ENCODE measurements at regions not wholly inside any gene's neighbourhood (a gene's known extent, or its start where the extent isn't known, plus 50 kb on each side); places are given as distances from the start of the nearest gene placed in this dataset.

DNA sequence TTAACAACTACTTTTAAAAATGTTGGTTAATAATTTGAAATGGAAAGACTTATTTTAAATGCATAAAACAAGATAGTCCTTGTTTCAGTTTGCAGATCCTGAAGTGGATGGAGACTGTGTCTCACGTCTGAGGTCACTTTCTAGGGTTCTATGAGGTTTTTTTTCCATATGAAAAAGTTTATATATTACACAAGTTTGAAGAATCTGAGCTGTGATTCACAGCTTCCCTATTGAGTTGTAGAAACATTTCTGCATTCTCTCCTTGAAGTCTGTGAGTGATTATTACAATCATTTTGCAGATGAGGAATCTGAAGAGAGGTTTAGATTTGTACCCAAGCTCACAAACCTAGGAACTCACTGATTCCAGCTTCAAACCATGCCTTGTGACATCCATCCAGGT lies 442.5 kb upstream of the KLF4 start:
- DNase-seq, result no peak

DNA sequence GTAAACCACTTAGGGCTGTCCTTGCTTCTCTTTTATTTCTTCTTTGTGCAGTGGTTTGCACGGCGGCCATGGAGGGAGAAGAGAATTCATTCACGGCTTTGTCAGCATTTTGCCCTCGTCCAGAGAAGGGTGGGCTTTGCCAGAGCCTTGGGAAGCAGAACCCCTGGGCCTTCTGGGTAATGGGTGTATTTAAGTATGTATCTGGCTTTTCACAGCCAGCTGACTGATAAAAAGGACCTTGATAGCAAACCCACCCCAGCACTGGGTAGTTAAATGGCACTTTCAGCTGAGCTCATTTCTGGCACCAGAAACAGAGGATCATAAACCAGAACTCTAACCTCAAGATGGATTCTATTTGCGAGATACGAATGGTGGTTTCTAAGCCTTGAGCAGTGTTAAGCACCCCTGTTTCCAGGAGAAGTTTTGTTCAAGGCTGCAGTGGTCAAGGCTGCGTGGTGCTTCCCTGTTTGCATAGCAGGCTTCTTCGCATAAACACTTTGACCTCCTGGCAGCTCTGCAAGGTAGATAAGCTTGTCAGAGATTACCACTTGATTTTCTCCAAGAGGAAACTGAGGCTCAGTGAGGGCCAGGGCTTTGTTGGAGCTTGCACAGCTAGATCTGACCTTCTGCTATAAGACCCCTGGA lies 441.6 kb upstream of the KLF4 start:
- DNase-seq, result no peak

DNA sequence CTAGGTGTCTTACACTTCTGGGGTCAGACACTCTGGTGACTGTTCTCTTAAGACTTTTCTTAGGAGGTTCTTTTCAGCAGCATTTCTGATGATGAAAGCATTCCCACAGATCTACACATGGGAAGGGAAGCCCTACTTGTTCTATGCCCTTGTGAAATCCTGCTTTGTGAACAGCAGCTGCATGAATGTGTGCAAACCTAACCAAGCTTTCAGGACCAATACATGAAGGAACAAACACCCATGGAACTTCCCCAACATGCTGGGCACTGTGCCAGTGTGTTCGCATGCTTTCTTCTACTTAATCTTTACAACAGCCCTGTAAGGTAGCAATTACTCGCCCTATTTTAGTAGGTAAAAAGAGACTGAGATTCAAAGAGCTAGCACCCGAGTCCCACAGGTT lies 439.9 kb upstream of the KLF4 start:
- no peak for DNase-seq

DNA sequence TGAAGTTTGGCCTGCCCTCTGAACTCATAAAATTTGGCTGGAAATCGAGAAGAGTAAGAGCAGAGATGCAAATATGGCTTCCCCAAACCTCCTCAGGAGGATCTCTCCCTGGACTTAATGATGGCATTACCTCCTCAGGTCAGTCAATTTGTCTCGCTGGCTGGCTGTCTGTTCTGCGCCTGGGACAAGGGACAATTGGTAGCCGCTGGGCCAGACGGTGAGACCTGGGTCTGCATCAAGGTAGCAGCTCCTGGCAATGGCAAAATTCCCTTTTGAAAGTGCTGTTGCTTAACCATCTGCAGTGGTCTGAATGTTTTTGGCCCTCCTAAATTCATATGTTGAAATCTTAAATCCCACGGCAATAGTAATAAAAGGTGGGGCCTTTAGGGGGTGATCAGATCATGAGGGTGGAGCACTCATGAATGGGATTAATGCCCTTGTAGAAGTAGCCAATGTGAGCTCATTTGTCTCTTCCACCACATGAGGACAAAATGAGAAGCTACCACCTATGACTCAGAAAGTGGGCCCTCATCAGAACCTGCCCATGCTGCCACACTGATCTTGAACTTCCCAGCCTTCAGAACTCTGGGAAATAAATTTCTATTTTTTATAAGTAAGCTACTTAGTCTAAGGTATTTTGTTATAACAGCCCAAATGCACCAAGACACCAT lies 439.3 kb upstream of the KLF4 start:
- DNase-seq, result no peak

DNA sequence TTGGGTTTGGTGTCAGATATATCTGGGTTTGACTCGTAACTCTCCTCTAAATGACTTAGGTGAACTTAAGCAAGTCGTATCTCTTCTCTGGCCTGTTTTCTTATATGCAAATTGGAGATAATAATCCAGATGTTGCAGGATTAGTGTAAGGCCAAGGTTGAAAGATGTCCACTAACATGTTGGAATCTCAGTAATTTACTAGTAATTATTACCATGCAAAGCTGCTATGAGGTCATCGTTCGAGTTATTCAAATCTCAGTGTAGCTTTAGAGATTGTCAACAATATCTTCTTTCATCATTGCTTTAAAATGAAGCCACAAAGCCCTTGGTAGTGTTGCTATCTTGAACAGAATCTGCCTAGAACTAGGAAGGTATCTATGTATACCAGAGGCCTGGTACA lies 437.7 kb upstream of the KLF4 start:
- DNase-seq, result no peak

DNA sequence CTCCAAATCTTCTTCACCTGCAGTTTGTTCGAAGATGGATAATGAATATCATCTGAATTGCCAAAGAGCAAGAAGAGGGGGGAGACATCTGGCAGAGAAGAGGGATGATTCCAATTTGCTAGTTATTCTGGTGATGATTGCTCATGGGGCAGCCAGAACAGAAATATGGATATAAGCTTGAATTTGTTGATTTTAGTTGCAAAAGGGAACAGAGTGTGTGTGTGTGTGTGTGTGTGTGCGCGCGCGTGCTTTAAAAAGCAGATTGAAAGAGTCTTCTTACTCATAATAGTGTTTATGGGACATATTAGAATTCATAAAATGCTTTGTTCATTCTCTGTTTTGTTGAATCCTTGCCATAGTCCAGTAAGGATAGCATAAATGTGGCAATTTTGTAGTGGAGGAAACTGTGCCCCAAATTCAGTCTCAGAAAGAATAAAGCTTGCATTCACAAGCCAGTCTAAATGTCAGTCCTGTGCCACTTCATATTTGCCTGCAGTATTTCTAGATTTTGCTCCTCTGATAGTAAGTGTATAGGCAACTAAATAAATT lies 436.3 kb upstream of the KLF4 start:
- no peak for DNase-seq

DNA sequence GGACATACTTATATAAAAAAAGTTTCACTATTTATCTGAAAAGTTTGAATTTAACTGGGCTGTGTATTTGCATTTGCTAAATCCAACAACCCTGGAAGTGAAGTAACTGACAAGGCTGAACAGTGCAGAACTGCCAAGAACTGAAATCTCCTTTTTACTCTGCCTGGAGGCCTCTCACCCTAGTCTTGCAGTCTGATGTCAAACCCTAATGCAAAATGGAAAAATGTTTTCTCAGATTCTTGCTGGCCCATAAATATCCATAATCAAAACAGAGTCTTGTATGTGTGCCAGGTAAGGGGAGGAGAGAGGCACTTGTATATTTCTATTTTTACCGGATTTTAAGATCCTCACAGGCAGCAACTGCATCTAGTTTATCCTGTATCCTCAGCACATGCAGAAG lies 432.7 kb upstream of the KLF4 start:
- no peak for DNase-seq

DNA sequence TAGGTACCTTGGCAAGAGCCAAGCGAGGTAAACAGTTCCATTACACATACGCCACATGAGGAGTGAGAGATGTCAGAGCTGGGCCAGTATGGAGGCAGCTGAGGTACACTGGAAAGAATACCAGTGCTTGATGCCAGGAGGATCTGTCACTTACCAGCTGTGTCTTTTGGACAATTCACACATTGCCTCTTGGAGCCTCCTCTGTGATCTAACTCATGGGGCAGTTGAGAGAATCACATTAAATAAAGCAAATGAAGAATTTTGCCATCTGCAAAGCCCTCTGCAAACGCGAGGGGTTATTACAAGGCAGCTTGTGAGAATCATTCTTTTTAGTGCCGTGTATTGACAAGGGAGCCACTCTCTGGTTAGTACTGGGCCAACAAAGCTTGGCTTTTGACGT lies 429.7 kb upstream of the KLF4 start:
- DNase-seq, result no peak

DNA sequence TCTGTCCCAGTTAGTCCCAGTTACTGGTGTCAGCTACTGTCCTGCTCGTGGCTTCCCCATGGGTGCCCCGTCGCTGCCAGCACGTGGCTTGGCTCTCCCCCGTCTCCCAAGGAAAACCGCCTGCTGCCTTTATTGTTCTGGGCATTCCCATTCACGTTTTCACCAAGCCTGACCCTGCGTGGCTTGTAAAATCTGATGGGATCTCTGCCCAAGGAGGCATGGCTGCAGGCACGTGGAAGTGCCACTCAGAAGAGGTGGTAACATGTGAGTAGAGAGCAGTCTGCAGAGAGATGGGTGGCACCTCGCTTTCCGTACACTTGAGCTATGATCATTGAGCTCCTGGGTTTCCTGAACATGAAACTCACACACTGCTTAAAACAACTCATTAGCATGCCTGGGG lies 429.2 kb upstream of the KLF4 start:
- no peak for DNase-seq

DNA sequence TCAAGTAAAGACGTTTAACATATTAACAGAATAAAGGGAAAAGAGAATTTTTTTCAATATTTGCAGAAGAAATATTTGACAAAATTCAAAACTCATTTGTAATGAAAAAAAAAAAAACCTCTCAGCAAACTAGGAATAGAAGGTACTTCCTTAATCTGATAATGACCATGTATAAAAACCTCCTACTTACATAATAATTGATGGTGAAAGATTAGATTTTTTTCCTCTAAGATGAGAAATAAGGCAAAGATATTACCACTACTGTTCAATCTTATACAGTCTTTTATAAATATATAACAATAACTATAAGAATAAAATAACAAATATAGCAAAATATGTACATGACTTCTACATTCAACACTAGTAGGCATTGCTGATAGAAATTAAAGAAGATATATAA lies 424.6 kb upstream of the KLF4 start:
- no peak for DNase-seq

DNA sequence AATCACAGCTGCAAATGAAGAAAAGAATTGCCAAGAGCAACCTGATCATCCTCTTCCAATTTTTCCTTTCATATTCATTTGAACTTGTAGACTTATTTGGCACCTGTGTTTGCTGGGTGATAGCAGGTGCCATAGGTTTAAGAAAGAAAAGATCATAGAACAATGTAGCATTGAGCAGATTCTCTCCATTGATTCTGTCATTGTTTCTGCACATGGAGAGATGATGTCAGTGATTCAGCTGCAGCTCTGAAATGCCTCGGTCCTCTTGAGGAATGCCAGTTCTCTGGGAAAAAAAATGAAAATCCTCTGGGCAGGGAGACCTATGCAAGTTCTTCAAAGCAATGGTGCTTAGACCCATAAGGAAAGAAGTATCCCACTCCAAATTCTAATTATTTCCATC lies 418.1 kb upstream of the KLF4 start:
- DNase-seq, result no peak

DNA sequence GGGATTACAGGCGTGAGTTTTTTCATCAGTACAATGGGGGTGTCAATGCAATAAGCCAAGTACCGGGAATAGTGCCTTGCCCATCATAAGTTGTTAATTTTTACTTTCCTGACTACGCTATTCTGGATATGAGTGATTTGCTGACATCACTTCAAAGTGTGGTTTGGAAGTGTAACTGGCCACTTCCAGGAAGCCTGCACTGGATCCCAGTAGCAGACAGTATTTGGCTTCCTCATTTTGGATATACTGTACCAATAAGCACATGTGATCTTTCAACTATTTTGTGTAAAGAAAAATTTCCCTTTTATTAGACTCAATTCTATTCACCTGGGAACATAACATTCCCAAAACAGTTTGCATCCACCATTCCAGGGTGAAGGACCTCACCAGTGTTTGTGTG lies 417.7 kb upstream of the KLF4 start:
- no peak for DNase-seq

DNA sequence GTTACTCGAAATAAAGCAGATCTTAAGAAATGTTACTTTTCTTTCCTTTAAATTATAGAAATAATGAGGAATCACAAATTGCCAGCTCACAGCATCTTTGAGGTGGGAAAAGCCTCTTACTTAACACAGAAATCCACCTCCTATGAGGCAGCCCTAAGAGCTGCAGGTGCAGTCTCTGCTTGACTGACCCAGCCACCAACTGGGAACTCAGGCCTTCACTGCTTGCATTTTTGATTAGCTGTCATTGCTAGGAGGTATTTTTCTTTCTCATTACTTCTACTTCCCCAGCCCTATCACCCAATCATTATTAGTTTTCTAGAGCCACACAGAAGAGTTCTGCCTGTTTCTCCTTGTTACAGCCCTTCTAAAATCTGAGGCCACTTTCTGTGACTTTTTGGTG lies 416.5 kb upstream of the KLF4 start:
- DNase-seq, result no peak

DNA sequence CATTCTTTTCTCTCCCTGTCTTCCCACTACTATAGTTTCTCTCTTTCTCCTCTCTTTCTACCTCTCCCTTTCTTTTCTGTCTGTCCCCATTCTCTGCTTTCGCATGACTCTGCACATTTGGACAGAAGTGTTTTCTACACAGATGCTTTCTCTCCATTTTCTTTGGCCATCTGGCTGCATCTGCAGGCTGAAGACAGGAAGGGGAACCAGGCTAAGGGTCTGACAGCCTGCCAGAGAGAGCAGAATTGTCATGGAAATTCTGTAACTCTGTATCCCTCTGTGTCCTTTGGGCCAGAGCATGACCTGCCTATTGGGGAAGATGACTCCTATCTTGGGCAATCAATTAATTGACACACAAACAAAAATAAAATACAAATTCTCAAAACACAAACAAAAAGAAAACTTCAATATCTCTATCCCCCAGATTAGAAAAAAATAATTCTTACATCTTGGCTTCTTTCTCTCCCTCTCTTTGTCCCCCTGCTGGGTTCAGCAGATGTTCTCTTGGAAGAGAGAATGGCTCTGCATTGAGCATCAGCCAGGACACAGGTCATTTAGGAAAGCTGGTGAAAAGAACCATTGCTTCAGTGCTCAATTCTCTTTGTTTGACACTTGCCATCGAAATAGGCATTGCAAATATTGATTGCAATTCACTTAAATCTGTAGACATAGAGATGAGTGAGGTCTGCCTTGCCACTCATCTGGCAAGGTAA lies 415.9 kb upstream of the KLF4 start:
- DNase-seq, result no peak

DNA sequence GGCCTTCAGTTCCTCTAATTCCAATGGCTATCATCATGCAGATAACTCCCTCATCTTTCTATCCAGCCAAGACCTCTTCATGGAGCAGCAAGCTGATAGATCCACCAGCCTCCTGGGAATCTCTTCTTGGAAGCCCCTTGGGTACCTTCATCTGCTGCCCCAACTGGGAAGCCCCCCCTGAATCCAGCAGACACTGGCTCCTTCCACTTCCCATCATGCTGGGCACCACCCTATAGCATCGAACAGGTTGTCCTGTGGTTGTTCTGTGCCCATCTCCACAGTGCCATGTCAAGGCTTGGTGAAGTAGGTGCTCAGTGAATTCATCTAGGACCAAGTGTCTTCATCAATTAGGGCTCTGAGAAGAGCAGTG lies 410.4 kb upstream of the KLF4 start:
- no peak for DNase-seq

DNA sequence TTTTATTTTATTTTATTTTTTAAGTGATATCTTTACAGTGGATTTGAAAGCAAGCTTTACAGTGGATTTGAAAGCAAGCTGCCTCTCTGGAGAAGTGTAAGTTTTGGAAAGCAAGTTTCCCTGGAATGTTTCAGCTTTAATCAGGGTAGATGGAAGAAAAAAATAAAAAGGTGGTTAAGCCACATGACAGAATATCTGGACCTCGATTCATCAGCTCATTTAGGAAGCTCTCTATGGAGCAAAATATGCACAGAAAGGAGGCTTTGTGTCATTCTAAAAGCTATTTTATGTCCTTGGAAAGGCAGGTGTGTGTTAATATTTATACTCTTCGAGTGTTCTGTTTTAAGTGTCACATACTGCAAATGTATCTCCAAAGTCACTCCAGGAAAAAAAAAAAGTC lies 409.2 kb upstream of the KLF4 start:
- DNase-seq, result no peak

DNA sequence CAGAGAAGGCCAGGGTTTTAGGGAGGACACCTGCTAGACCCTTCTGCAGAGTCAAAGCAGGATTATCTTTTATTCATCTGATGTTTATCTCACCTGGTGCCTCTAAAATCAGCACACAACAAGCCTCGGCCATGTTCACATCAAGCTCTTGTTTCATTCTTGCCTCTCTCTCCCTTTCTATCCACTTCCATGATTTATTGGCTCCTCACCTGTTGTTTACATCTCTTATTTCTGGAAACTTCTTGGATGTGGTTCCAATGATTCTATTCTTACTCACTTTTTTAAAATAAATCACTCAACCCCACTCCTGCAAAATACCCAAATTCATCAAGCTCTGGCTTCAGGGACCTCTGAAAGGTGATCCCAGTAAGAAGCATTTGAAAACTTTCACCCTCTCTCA lies 407.0 kb upstream of the KLF4 start:
- DNase-seq, result no peak

DNA sequence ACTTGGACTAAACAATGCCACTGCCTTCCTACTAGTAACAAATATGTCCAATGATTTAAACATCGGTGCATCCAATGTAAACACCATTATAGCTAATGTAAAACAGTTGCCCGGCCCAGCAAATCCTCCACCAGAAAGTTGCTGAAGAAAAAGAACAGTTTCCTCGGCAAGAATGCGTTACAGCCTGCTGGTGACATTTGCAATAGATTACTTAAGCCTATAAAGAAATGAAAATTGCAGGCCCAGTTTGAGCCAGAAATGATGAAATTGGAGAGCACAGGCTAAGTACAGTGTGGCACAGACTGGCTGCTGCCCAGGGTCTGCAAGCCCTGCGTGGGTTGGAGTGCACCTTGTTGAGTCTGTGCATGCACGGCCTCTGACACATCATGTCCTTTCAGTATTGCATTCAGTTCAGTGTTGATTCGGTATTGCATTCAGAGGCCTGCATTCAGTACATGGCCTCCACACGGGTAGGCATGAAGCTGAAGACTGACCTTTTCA lies 406.0 kb upstream of the KLF4 start:
- no peak for DNase-seq

DNA sequence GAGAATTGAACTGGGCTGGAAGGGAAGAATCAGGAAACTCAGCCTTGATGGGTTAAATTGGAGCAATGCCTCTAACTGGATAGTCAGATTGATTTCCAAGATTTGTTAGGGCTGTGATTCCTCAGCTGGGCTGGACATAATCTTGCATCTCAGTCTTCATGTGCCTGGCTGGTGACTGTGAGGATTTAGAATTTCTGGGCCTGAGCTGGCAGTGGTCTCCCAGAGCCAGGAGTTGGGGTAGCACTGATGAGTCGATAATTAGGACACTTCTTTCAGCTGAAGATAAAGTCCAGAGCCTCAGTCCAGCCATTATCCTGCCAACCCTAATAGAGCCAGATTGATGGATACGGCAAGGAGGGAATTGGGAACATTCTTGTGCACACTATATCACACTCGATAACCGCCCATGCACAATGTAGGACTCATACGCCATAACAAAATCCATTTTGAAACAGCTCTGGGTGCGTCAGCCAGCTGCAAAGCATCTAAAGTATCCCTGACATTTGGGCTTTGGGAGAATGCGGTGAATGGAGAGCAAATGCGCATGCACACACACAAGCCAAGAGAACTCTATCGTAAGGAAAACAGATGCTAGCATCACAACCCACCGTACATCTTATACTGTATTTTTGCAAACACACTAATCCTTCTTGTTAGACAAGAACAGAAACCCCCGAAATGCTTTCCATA lies 405.1 kb upstream of the KLF4 start:
- no peak for DNase-seq

DNA sequence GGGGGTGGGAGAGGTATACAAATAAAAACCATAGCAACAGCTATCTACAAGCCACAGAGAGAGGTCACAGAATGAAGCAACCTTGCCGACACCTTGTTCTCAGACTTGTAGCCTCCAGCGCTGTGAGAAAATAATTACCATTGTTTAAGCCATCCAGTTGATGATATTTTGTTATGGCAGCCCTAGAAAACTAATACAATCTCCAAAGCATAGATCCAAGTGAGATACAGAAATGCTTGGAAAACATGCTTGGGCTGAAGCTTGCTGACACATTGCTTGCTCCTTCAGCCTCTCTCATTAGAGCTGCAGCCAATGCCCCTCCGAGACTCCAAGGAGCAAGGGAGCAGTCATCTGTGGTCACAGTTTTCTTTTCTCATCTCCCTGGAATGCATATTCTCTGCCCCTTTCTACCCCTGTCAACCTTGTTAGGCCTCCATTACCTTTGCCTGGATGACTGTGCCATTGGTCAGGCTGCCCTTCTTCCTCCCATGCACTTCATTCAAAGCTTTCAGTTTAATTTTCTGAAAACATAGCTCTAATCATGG lies 401.4 kb upstream of the KLF4 start:
- no peak for DNase-seq

DNA sequence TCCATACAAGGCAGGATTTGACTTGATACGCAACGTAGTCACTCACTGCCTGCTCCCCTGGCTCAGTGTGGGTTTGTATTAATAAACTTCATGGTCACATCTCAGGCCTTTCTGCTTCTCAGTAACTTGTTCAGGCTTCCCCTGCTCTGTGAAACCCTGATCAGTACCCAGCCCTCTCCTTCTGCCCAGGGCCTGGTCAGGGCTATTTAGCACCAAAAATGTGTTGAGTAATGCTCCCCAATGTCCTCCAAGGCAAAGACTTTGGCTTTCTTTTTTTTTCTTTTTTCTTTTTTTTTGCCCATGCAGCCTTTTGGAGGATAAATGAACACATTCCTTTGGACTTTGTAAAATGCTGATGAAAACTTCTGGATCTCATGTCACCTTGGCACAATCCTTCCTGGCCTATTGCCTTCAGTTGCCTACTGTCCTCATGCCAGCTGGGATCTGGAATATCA lies 399.2 kb upstream of the KLF4 start:
- DNase-seq, result no peak

DNA sequence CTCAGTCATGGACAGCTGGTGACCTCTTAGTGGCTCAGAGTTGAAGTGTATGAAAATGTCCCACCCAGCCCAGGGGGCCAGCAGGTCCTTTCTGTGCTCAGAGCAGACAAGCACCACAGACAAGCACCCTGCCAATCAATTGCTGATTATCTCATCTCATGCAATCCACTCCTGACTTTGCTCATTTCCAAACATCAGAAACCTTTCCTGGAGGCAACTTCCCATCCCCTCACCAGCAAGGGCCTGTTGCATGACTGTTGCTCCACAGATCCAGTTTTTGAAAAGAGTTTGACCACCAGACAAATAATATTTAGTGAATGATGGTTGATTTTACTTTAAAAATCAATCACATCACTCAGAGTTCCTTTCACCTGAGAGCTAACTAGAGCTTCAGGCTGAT lies 397.3 kb upstream of the KLF4 start:
- no peak for DNase-seq

DNA sequence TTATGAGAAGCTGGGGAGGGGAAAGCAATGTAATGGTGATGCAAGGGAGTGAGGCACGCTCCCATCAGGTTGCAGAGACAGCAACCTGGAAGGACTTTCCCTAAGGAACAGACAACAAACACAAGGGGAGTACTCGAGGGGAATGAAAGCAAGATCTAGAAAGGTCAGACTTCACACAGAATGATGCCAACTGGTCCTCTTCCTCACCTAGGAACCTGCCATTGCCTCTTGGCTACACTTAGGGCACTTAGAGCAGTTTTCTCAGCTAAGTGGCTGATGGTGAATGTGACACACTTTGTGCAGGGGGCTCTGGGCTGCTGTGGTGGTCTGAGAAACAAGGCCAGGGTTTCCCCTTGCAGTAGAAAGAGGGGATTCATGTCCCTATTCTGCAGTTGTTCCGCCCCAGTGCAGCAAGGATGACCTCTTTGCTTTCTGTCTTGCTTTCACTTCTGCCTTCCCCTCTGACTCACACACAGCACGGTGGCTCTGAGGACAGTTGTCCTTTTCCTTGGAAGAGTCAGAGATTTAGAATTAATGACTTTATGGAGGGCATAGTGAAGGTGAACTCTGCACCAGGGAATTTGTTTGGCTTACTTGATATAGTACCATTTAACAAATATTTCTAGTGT lies 394.0 kb upstream of the KLF4 start:
- DNase-seq, result no peak
